ENCODE measurements at regions not wholly inside any gene's neighbourhood (a gene's known extent, or its start where the extent isn't known, plus 50 kb on each side); places are given as distances from the start of the nearest gene placed in this dataset.
"Not testable (repeated sequence)": the region's sequence is repeated elsewhere in the genome, so short reads cannot be mapped to it uniquely, and the experiment has no call there.

- Histone ChIP-seq H3K9ac (ENCODE audit: low read length) (no peak overlapping the region), H4K20me1 (ENCODE audit: low read depth, low read length) (no peaks in the 10 kb centered on the region), H3K9me2 (replicated peaks; ENCODE audit: insufficient read depth, low read length) (no peaks in the 10 kb centered on the region), H3K4me2 (ENCODE audit: low read depth, low read length, poor library complexity, severe bottlenecking) (no peak overlapping the region), H2AFZ (ENCODE audit: low read depth, low read length, severe bottlenecking) (no peak overlapping the region), H3K27me3 (ENCODE audit: low read length) (no peaks in the 10 kb centered on the region), H3K9me3 (ENCODE audit: insufficient read depth, low read length) (no peaks in the 10 kb centered on the region), H3K4me3 (ENCODE audit: insufficient read depth, low read length, poor library complexity, severe bottlenecking) (no peak overlapping the region), H3K36me3 (ENCODE audit: low read length) (no peaks in the 10 kb centered on the region), H3K27ac (ENCODE audit: low read depth, low read length) (no peak overlapping the region), H3F3A (ENCODE audit: insufficient read depth) (no peaks in the 10 kb centered on the region), H3K79me2 (ENCODE audit: insufficient read depth, low read length) (no peaks in the 10 kb centered on the region)
- TF ChIP-seq, protein P1, sequence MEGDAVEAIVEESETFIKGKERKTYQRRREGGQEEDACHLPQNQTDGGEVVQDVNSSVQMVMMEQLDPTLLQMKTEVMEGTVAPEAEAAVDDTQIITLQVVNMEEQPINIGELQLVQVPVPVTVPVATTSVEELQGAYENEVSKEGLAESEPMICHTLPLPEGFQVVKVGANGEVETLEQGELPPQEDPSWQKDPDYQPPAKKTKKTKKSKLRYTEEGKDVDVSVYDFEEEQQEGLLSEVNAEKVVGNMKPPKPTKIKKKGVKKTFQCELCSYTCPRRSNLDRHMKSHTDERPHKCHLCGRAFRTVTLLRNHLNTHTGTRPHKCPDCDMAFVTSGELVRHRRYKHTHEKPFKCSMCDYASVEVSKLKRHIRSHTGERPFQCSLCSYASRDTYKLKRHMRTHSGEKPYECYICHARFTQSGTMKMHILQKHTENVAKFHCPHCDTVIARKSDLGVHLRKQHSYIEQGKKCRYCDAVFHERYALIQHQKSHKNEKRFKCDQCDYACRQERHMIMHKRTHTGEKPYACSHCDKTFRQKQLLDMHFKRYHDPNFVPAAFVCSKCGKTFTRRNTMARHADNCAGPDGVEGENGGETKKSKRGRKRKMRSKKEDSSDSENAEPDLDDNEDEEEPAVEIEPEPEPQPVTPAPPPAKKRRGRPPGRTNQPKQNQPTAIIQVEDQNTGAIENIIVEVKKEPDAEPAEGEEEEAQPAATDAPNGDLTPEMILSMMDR (IDR thresholded peaks at IDR 0.05; ENCODE audit: insufficient read depth, low read length, poor library complexity, severe bottlenecking): no peak
- TF ChIP-seq EZH2phosphoT487 (conservative IDR thresholded peaks at IDR 0.05; ENCODE audit: low read length): no peak
Measured at GRCh38 chr2:16099326-16099725, 159.0 kb downstream of the MYCN start.

- Histone ChIP-seq H3K9me2 (replicated peaks; ENCODE audit: insufficient read depth, low read length) (no peaks in the 10 kb centered on the region), H4K20me1 (ENCODE audit: low read depth, low read length) (no peaks in the 10 kb centered on the region), H2AFZ (ENCODE audit: low read depth, low read length, severe bottlenecking) (no peak overlapping the region), H3F3A (ENCODE audit: insufficient read depth) (no peaks in the 10 kb centered on the region), H3K36me3 (ENCODE audit: low read length) (no peaks in the 10 kb centered on the region), H3K9ac (ENCODE audit: low read length) (no peak overlapping the region), H3K27me3 (ENCODE audit: low read length) (no peaks in the 10 kb centered on the region), H3K79me2 (ENCODE audit: insufficient read depth, low read length) (no peaks in the 10 kb centered on the region), H3K27ac (ENCODE audit: low read depth, low read length) (no peak overlapping the region), H3K9me3 (ENCODE audit: insufficient read depth, low read length) (no peaks in the 10 kb centered on the region), H3K4me2 (ENCODE audit: low read depth, low read length, poor library complexity, severe bottlenecking) (no peak overlapping the region), H3K4me3 (ENCODE audit: insufficient read depth, low read length, poor library complexity, severe bottlenecking) (no peak overlapping the region)
- TF ChIP-seq EZH2phosphoT487 (conservative IDR thresholded peaks at IDR 0.05; ENCODE audit: low read length): no peak
- TF ChIP-seq, protein P1 (IDR thresholded peaks at IDR 0.05; ENCODE audit: insufficient read depth, low read length, poor library complexity, severe bottlenecking): no peak
Measured at GRCh38 chr2:16096962-16097361, 156.6 kb downstream of the MYCN start.

DNA sequence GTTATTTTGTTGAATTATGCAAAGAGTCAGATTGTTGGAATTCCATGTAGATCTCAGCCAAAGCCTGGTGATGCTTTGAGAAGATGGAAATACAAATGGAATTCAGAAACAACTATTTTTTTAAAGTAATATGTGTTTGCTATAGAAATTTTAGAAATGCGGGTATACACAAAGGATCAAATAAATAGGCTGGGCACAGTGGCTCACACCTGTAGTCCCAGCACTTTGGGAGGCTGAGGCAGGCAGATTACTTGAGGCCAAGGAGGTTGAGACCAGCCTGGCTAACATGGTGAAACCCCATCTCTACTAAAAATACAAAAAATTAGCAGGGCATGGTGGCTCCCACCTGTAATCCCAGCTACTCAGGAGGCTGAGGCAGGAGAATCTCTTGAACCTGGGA is 155.1 kb downstream of the MYCN start:
- H4K20me1 ChIP-seq (ENCODE audit: low read depth, low read length); H3K9ac ChIP-seq (ENCODE audit: low read length); H3F3A ChIP-seq (ENCODE audit: insufficient read depth); H2AFZ ChIP-seq (ENCODE audit: low read depth, low read length, severe bottlenecking); H3K9me2 ChIP-seq (replicated peaks; ENCODE audit: insufficient read depth, low read length); H3K4me3 ChIP-seq (ENCODE audit: insufficient read depth, low read length, poor library complexity, severe bottlenecking); H3K36me3 ChIP-seq (ENCODE audit: low read length); H3K4me2 ChIP-seq (ENCODE audit: low read depth, low read length, poor library complexity, severe bottlenecking); H3K9me3 ChIP-seq (ENCODE audit: insufficient read depth, low read length); H3K79me2 ChIP-seq (ENCODE audit: insufficient read depth, low read length); H3K27ac ChIP-seq (ENCODE audit: low read depth, low read length); H3K27me3 ChIP-seq (ENCODE audit: low read length): not testable (repeated sequence)

GRCh38 chr2:16094811-16095210 is 154.5 kb downstream of the MYCN start:
- H3K36me3 ChIP-seq (ENCODE audit: low read length): no peaks in the 10 kb centered on the region
- H3K9me2 ChIP-seq (replicated peaks; ENCODE audit: insufficient read depth, low read length): no peaks in the 10 kb centered on the region
- no peaks in the 10 kb centered on the region for H4K20me1 ChIP-seq (ENCODE audit: low read depth, low read length)
- no peak overlapping the region for H3K4me3 ChIP-seq (ENCODE audit: insufficient read depth, low read length, poor library complexity, severe bottlenecking)
- H3F3A ChIP-seq (ENCODE audit: insufficient read depth): no peaks in the 10 kb centered on the region
- TF ChIP-seq EZH2phosphoT487 (conservative IDR thresholded peaks at IDR 0.05; ENCODE audit: low read length): no peak
- TF ChIP-seq, protein P1 (IDR thresholded peaks at IDR 0.05; ENCODE audit: insufficient read depth, low read length, poor library complexity, severe bottlenecking): no peak
- H3K9me3 ChIP-seq (ENCODE audit: insufficient read depth, low read length): no peaks in the 10 kb centered on the region
- no peaks in the 10 kb centered on the region for H3K79me2 ChIP-seq (ENCODE audit: insufficient read depth, low read length)
- H3K9ac ChIP-seq (ENCODE audit: low read length): no peak overlapping the region
- H3K27ac ChIP-seq (ENCODE audit: low read depth, low read length): no peak overlapping the region
- H2AFZ ChIP-seq (ENCODE audit: low read depth, low read length, severe bottlenecking): no peak overlapping the region
- no peaks in the 10 kb centered on the region for H3K27me3 ChIP-seq (ENCODE audit: low read length)
- no peak overlapping the region for H3K4me2 ChIP-seq (ENCODE audit: low read depth, low read length, poor library complexity, severe bottlenecking)
